ENCODE measurements at regions not wholly inside any gene's neighbourhood (a gene's known extent, or its start where the extent isn't known, plus 50 kb on each side); places are given as distances from the start of the nearest gene placed in this dataset.

DNA sequence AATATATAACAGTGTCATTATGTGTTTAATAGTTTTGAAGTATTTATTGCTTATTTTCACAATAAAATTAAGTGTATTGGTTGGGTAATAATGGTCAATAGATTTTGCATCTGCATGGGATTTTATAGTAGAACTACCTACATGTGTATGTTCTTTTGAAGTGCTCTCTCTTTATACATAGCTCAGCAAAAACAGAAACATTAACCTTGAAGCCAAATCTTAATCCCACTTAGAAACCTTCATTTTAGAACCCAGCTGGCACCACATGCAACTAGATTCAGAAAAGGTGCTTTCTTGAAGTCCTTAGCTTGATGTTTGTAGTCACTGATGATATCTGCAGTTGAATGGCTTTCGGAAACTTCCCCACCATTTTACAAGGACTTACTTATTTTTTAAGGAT lies 146.9 kb upstream of the IL12A start:
- Histone ChIP-seq H3K4me1 (ENCODE audit: control insufficient read depth in 5 of 5, insufficient read depth in 5 of 5, low read length in 5 of 5) (peaks cover 0 to 32% (median 14%) of the 10 kb centered on the region in 5 donors), H3K27me3 (ENCODE audit: control insufficient read depth in 5 of 5, insufficient read depth in 4 of 5, low read length in 5 of 5) (no peaks in the 10 kb centered on the region), H3K9ac (ENCODE audit: low read length in 5 of 5) (no peak overlapping the region), H3K36me3 (ENCODE audit: control insufficient read depth in 5 of 5, insufficient read depth in 5 of 5, low read length in 5 of 5) (no peaks in the 10 kb centered on the region), H3K9me3 (ENCODE audit: control insufficient read depth in 5 of 5, low read length in 5 of 5) (no peaks in the 10 kb centered on the region), H3K4me3 (ENCODE audit: low read depth in 1 of 5, low read length in 5 of 5) (no peak overlapping the region), H3K27ac (ENCODE audit: low read depth, low read length) (no peak overlapping the region)

- Histone ChIP-seq H3K9me3 (ENCODE audit: control insufficient read depth in 5 of 5, low read length in 5 of 5) (no peaks in the 10 kb centered on the region), H3K27ac (ENCODE audit: low read depth, low read length) (no peak overlapping the region), H3K4me3 (ENCODE audit: low read depth in 1 of 5, low read length in 5 of 5) (no peak overlapping the region), H3K9ac (ENCODE audit: low read length in 5 of 5) (no peak overlapping the region), H3K27me3 (ENCODE audit: control insufficient read depth in 5 of 5, insufficient read depth in 4 of 5, low read length in 5 of 5) (no peaks in the 10 kb centered on the region), H3K36me3 (ENCODE audit: control insufficient read depth in 5 of 5, insufficient read depth in 5 of 5, low read length in 5 of 5) (no peaks in the 10 kb centered on the region), H3K4me1 (ENCODE audit: control insufficient read depth in 5 of 5, insufficient read depth in 5 of 5, low read length in 5 of 5) (peaks cover 0 to 21% (median 7%) of the 10 kb centered on the region in 5 donors)
Measured at GRCh38 chr3:159843840-159844730, 144.6 kb upstream of the IL12A start.

DNA sequence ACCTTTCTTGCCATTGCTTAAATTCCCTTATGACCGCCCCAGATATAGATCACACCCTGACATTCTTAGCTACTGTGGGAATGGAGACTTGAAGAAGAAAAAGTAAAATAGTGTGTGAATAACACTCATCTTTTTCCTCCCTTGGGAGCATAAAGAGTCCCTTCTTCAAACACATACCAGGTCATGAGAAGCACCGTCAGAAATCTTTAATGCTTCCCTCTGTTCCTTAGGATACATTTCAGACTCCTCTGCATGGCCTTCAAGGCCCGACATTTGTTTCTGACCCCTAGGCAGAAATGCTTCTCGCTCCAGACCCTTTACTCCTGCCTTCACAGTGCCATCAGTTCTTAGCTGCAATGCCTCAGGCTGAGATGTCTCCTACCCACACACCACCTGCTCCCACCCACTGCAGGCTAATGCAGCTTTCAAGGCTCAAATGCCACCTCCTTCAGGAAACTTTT lies 143.8 kb upstream of the IL12A start:
- Histone ChIP-seq H3K27ac (ENCODE audit: low read depth, low read length) (no peak overlapping the region), H3K9me3 (ENCODE audit: control insufficient read depth in 5 of 5, low read length in 5 of 5) (no peaks in the 10 kb centered on the region), H3K36me3 (ENCODE audit: control insufficient read depth in 5 of 5, insufficient read depth in 5 of 5, low read length in 5 of 5) (no peaks in the 10 kb centered on the region), H3K4me3 (ENCODE audit: low read depth in 1 of 5, low read length in 5 of 5) (no peak overlapping the region), H3K9ac (ENCODE audit: low read length in 5 of 5) (no peak overlapping the region), H3K4me1 (ENCODE audit: control insufficient read depth in 5 of 5, insufficient read depth in 5 of 5, low read length in 5 of 5) (peaks cover 0 to 17% (median 7%) of the 10 kb centered on the region in 5 donors), H3K27me3 (ENCODE audit: control insufficient read depth in 5 of 5, insufficient read depth in 4 of 5, low read length in 5 of 5) (no peaks in the 10 kb centered on the region)

DNA sequence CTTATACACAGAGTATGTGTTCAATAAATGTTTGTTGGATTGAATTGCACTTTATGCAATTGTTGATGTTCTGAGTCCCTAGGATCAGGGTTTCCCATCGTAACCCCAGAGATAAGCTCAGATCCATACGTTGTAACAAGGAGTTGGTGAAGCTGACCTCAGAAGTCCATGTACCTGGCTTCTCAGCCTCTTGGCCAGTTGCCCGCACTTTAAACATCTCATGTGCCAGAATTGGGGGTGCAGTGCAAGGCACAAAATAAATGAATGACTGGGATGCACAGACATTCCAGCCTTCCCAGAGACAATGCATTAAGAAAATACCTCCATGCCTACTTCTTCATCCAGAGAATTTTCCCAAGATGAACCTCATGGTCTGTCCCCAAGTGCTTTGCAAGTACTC lies 142.9 kb upstream of the IL12A start:
- Histone ChIP-seq H3K27ac (ENCODE audit: low read depth, low read length) (no peak overlapping the region), H3K36me3 (ENCODE audit: control insufficient read depth in 5 of 5, insufficient read depth in 5 of 5, low read length in 5 of 5) (no peaks in the 10 kb centered on the region), H3K4me3 (ENCODE audit: low read depth in 1 of 5, low read length in 5 of 5) (no peak overlapping the region), H3K27me3 (ENCODE audit: control insufficient read depth in 5 of 5, insufficient read depth in 4 of 5, low read length in 5 of 5) (no peaks in the 10 kb centered on the region), H3K4me1 (ENCODE audit: control insufficient read depth in 5 of 5, insufficient read depth in 5 of 5, low read length in 5 of 5) (peaks cover 0 to 14% (median 6%) of the 10 kb centered on the region in 5 donors), H3K9me3 (ENCODE audit: control insufficient read depth in 5 of 5, low read length in 5 of 5) (no peaks in the 10 kb centered on the region), H3K9ac (ENCODE audit: low read length in 5 of 5) (no peak overlapping the region)

DNA sequence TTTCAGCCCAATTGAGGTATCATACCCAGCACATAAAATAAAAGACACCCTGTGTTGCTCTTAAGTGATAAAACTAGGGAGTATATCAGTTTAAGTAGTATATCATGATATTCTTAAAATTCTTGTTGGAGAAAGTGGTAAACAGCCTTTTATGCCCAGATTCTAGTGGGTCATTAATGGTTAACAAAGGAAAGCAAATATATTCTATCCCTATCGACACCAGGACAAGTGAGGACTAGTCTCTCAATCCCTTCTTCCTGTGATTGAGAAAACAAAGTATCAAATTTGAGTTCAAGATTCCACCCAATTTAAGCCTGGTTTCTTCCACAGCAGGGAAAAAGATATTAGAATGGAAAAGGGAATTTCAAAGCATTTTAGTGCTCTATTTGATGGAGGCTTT lies 142.4 kb upstream of the IL12A start:
- Histone ChIP-seq H3K9me3 (ENCODE audit: control insufficient read depth in 5 of 5, low read length in 5 of 5) (no peaks in the 10 kb centered on the region), H3K36me3 (ENCODE audit: control insufficient read depth in 5 of 5, insufficient read depth in 5 of 5, low read length in 5 of 5) (no peaks in the 10 kb centered on the region), H3K4me1 (ENCODE audit: control insufficient read depth in 5 of 5, insufficient read depth in 5 of 5, low read length in 5 of 5) (peaks cover 0 to 14% (median 3%) of the 10 kb centered on the region in 5 donors), H3K27ac (ENCODE audit: low read depth, low read length) (no peak overlapping the region), H3K27me3 (ENCODE audit: control insufficient read depth in 5 of 5, insufficient read depth in 4 of 5, low read length in 5 of 5) (no peaks in the 10 kb centered on the region), H3K4me3 (ENCODE audit: low read depth in 1 of 5, low read length in 5 of 5) (no peak overlapping the region), H3K9ac (ENCODE audit: low read length in 5 of 5) (no peak overlapping the region)

DNA sequence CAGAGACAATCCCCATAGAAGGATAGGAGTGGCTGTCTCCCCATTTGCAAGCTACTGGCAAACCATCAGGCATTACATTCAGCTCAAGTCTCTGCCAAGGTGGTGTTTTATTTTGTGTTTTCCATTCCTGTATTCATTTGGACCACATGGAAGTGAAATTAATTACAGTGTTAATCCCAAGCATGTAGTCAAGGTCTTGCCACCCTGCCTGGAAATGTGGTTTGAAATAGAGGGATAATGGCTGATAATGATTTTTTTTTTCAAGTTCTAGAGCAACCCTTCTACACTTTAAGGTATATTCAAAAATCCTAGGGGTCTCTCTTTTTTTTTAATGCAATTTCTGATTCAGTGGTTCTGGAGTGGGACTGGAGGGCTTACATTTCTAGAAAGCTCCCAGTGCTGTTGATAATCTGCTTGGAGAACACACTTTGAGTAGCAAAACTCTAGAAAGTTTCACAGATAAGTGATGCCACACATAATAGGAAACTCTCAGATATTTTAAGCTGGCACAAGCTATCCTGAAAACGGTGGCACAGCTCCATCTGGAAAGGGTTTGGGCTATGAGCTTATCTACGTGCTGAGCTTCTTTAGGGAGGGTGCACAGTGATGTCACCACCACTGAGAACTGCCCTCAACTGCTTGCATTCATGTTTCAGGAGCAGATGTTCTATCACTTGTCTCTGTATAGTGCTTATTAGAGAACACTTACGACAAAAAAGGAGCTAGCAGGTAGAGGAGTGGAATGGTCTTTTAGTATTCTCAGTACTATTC lies 140.1 kb upstream of the IL12A start:
- Histone ChIP-seq H3K36me3 (ENCODE audit: control insufficient read depth in 5 of 5, insufficient read depth in 5 of 5, low read length in 5 of 5) (no peaks in the 10 kb centered on the region), H3K4me3 (ENCODE audit: low read depth in 1 of 5, low read length in 5 of 5) (no peak overlapping the region), H3K27me3 (ENCODE audit: control insufficient read depth in 5 of 5, insufficient read depth in 4 of 5, low read length in 5 of 5) (no peaks in the 10 kb centered on the region), H3K9me3 (ENCODE audit: control insufficient read depth in 5 of 5, low read length in 5 of 5) (no peaks in the 10 kb centered on the region), H3K9ac (ENCODE audit: low read length in 5 of 5) (no peak overlapping the region), H3K27ac (ENCODE audit: low read depth, low read length) (no peak overlapping the region), H3K4me1 (ENCODE audit: control insufficient read depth in 5 of 5, insufficient read depth in 5 of 5, low read length in 5 of 5) (peaks cover 0 to 36% (median 23%) of the 10 kb centered on the region in 5 donors)

GRCh38 chr3:159850481-159850880 lies 138.2 kb upstream of the IL12A start:
- H3K27me3 ChIP-seq (ENCODE audit: control insufficient read depth in 5 of 5, insufficient read depth in 4 of 5, low read length in 5 of 5) = no peaks in the 10 kb centered on the region
- H3K9ac ChIP-seq (ENCODE audit: low read length in 5 of 5) = no peak overlapping the region
- peak overlapping the region; percentile 7 for H3K27ac ChIP-seq (ENCODE audit: low read depth, low read length)
- H3K36me3 ChIP-seq (ENCODE audit: control insufficient read depth in 5 of 5, insufficient read depth in 5 of 5, low read length in 5 of 5) = no peaks in the 10 kb centered on the region
- peaks cover 0 to 40% (median 22%) of the 10 kb centered on the region in 5 donors for H3K4me1 ChIP-seq (ENCODE audit: control insufficient read depth in 5 of 5, insufficient read depth in 5 of 5, low read length in 5 of 5)
- H3K9me3 ChIP-seq (ENCODE audit: control insufficient read depth in 5 of 5, low read length in 5 of 5) = no peaks in the 10 kb centered on the region
- H3K4me3 ChIP-seq (ENCODE audit: low read depth in 1 of 5, low read length in 5 of 5) = no peak overlapping the region

GRCh38 chr3:159852266-159852665 lies 136.4 kb upstream of the IL12A start:
- Histone ChIP-seq H3K27ac (ENCODE audit: low read depth, low read length) (peak overlapping the region; percentile 85), H3K4me3 (ENCODE audit: low read depth in 1 of 5, low read length in 5 of 5) (peak overlapping the region in 1 of 5 donors; percentile 48), H3K9ac (ENCODE audit: low read length in 5 of 5) (peak overlapping the region in 4 of 5 donors; percentile 31 to 63 (median 46)), H3K27me3 (ENCODE audit: control insufficient read depth in 5 of 5, insufficient read depth in 4 of 5, low read length in 5 of 5) (no peaks in the 10 kb centered on the region), H3K9me3 (ENCODE audit: control insufficient read depth in 5 of 5, low read length in 5 of 5) (no peaks in the 10 kb centered on the region), H3K4me1 (ENCODE audit: control insufficient read depth in 5 of 5, insufficient read depth in 5 of 5, low read length in 5 of 5) (peaks cover 0 to 58% (median 30%) of the 10 kb centered on the region in 5 donors), H3K36me3 (ENCODE audit: control insufficient read depth in 5 of 5, insufficient read depth in 5 of 5, low read length in 5 of 5) (no peaks in the 10 kb centered on the region)

- Histone ChIP-seq H3K9me3 (ENCODE audit: control insufficient read depth in 5 of 5, low read length in 5 of 5) (no peaks in the 10 kb centered on the region), H3K4me3 (ENCODE audit: low read depth in 1 of 5, low read length in 5 of 5) (peak overlapping the region in 4 of 5 donors; percentile 35 to 50 (median 45)), H3K9ac (ENCODE audit: low read length in 5 of 5) (peak overlapping the region in 4 of 5 donors; percentile 31 to 63 (median 46)), H3K36me3 (ENCODE audit: control insufficient read depth in 5 of 5, insufficient read depth in 5 of 5, low read length in 5 of 5) (no peaks in the 10 kb centered on the region), H3K27ac (ENCODE audit: low read depth, low read length) (peak overlapping the region; percentile 85), H3K27me3 (ENCODE audit: control insufficient read depth in 5 of 5, insufficient read depth in 4 of 5, low read length in 5 of 5) (no peaks in the 10 kb centered on the region), H3K4me1 (ENCODE audit: control insufficient read depth in 5 of 5, insufficient read depth in 5 of 5, low read length in 5 of 5) (peaks cover 0 to 64% (median 30%) of the 10 kb centered on the region in 5 donors)
Measured at GRCh38 chr3:159852821-159853505, 135.7 kb upstream of the IL12A start.
